ENCODE measurements at regions not wholly inside any gene's neighbourhood (a gene's known extent, or its start where the extent isn't known, plus 50 kb on each side); places are given as distances from the start of the nearest gene placed in this dataset.

DNA sequence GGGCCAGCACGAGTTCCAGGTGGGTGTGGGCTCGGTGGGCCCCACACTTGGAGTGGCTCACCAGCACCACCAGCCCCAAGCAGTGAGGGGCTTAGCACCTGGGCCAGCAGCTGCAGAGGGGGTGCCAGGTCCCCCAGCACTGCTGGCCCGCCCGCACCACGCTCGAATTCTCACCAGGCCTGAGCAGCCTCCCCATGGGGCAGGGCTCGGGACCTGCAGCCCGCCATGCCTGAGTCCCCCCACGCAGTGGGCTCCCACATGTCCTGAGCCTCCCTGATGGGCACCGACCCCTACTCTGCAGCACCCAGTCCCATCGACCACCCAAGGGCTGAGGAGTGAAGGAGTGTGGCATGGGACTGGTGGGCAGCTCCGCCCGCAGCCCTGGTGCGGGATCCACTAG lies 593.4 kb downstream of the GABRG1 start:
- Histone ChIP-seq H3K4me2 (ENCODE audit: low read length, poor library complexity, severe bottlenecking) (no peak overlapping the region), H3K79me1 (replicated peaks; ENCODE audit: low read length, poor library complexity, severe bottlenecking) (no peaks in the 10 kb centered on the region), H3K36me3 (ENCODE audit: control insufficient read depth in 1 of 2, insufficient read depth in 2 of 2, low read depth in 1 of 2, low read length in 2 of 2) (no peaks in the 10 kb centered on the region), H3K14ac (ENCODE audit: low read length in 2 of 2) (no peak overlapping the region), H3K4me1 (ENCODE audit: control insufficient read depth, insufficient read depth, low read depth, low read length) (no peaks in the 10 kb centered on the region), H3K4me3 (ENCODE audit: insufficient read depth in 1 of 2, low read depth in 1 of 2, low read length in 2 of 2) (no peak overlapping the region), H3K9ac (ENCODE audit: low read length) (no peak overlapping the region), H3K4ac (ENCODE audit: low read depth in 1 of 2, low read length in 2 of 2) (no peak overlapping the region), H2BK120ac (ENCODE audit: low read depth, low read length) (no peak overlapping the region), H2AFZ (ENCODE audit: low read depth, low read length) (no peak overlapping the region), H4K91ac (ENCODE audit: low read length) (no peak overlapping the region), H2BK15ac (ENCODE audit: low read depth, poor library complexity, severe bottlenecking) (no peak overlapping the region), H3K18ac (ENCODE audit: low read depth in 1 of 2, low read length in 2 of 2) (no peak overlapping the region), H3K9me3 (ENCODE audit: control insufficient read depth, low read length) (peaks cover 14% of the 10 kb centered on the region), H4K8ac (ENCODE audit: low read length) (no peak overlapping the region), H3K27ac (ENCODE audit: low read length, poor library complexity, severe bottlenecking) (no peak overlapping the region), H2BK5ac (ENCODE audit: low read depth, low read length, poor library complexity, severe bottlenecking) (no peak overlapping the region), H3K23ac (ENCODE audit: low read length in 2 of 2) (no peak overlapping the region), H2AK5ac (ENCODE audit: low read length, severe bottlenecking) (no peak overlapping the region), H2BK12ac (ENCODE audit: low read length in 2 of 2) (no peak overlapping the region), H3K27me3 (ENCODE audit: control insufficient read depth in 1 of 2, insufficient read depth in 1 of 2, low read length in 2 of 2) (no peaks in the 10 kb centered on the region)
- WGBS, result 89% methylated on average over 14 of the region's 14 CpGs
- no peak for DNase-seq

DNA sequence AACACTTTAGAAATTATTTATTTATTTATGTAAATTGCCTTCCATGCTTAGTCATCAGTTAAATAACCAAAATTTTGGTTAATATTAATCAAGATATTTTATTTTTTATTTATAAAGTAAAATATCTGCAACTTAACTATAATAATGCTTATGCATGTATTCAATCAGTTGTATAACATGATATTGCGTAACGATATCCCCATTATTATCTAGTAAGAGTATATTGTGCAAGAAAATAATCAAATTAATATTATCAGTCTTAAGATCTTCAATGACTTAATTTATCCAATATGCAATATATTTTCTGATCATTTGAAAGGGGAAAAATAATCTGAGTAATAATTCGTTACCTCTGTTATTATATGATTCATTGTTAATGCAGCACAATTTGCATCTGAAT lies 596.7 kb downstream of the GABRG1 start:
- no CpG with 5 or more reads among the region's 3 CpGs for WGBS

DNA sequence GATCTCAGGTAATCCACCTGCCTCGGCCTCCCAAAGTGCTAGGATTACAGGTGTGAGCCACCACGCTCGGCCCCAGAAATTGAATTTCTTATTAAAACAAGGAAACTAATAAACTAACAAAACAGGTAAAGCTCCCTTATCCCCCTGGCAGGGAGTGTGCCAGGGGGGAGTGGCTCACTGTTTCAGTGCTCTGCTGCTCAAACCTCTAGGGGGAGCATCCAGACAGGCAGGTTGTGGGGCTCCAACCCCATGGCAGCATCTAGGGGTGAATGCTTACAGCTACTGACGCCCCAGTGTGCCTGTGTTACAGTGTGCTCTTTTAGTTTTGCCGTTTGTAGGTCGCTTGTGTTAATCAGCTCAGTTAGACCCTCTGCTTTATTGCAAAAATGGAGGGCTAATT lies 605.0 kb downstream of the GABRG1 start:
- Histone ChIP-seq H3K4me2 (ENCODE audit: low read length, poor library complexity, severe bottlenecking) (no peak overlapping the region), H2AFZ (ENCODE audit: low read depth, low read length) (no peak overlapping the region), H3K36me3 (ENCODE audit: control insufficient read depth in 1 of 2, insufficient read depth in 2 of 2, low read depth in 1 of 2, low read length in 2 of 2) (no peaks in the 10 kb centered on the region), H3K27me3 (ENCODE audit: control insufficient read depth in 1 of 2, insufficient read depth in 1 of 2, low read length in 2 of 2) (no peaks in the 10 kb centered on the region), H3K4me3 (ENCODE audit: insufficient read depth in 1 of 2, low read depth in 1 of 2, low read length in 2 of 2) (no peak overlapping the region), H3K79me1 (replicated peaks; ENCODE audit: low read length, poor library complexity, severe bottlenecking) (no peaks in the 10 kb centered on the region), H3K27ac (ENCODE audit: low read length, poor library complexity, severe bottlenecking) (no peak overlapping the region), H2BK120ac (ENCODE audit: low read depth, low read length) (peak overlapping the region; percentile 34), H3K9ac (ENCODE audit: low read length) (no peak overlapping the region), H3K4me1 (ENCODE audit: control insufficient read depth, insufficient read depth, low read depth, low read length) (no peaks in the 10 kb centered on the region), H2AK5ac (ENCODE audit: low read length, severe bottlenecking) (no peak overlapping the region), H3K4ac (ENCODE audit: low read depth in 1 of 2, low read length in 2 of 2) (no peak overlapping the region), H2BK15ac (ENCODE audit: low read depth, poor library complexity, severe bottlenecking) (no peak overlapping the region), H2BK5ac (ENCODE audit: low read depth, low read length, poor library complexity, severe bottlenecking) (no peak overlapping the region), H3K14ac (ENCODE audit: low read length in 2 of 2) (no peak overlapping the region), H3K9me3 (ENCODE audit: control insufficient read depth, low read length) (no peaks in the 10 kb centered on the region), H2BK12ac (ENCODE audit: low read length in 2 of 2) (no peak overlapping the region), H3K23ac (ENCODE audit: low read length in 2 of 2) (no peak overlapping the region), H3K18ac (ENCODE audit: low read depth in 1 of 2, low read length in 2 of 2) (no peak overlapping the region), H4K91ac (ENCODE audit: low read length) (no peak overlapping the region), H4K8ac (ENCODE audit: low read length) (no peak overlapping the region)
- 75% methylated on average over 6 of the region's 6 CpGs for WGBS
- no peak for DNase-seq

More for the DNA sequence above, 596.7 kb downstream of the GABRG1 start:
- Histone ChIP-seq H3K27ac (ENCODE audit: low read length, poor library complexity, severe bottlenecking) (no peak overlapping the region), H2BK15ac (ENCODE audit: low read depth, poor library complexity, severe bottlenecking) (no peak overlapping the region), H3K18ac (ENCODE audit: low read depth in 1 of 2, low read length in 2 of 2) (no peak overlapping the region), H2AFZ (ENCODE audit: low read depth, low read length) (no peak overlapping the region), H3K4ac (ENCODE audit: low read depth in 1 of 2, low read length in 2 of 2) (no peak overlapping the region), H3K4me1 (ENCODE audit: control insufficient read depth, insufficient read depth, low read depth, low read length) (no peaks in the 10 kb centered on the region), H4K8ac (ENCODE audit: low read length) (no peak overlapping the region), H2AK5ac (ENCODE audit: low read length, severe bottlenecking) (no peak overlapping the region), H3K27me3 (ENCODE audit: control insufficient read depth in 1 of 2, insufficient read depth in 1 of 2, low read length in 2 of 2) (no peaks in the 10 kb centered on the region), H3K4me2 (ENCODE audit: low read length, poor library complexity, severe bottlenecking) (no peak overlapping the region), H4K91ac (ENCODE audit: low read length) (no peak overlapping the region), H2BK120ac (ENCODE audit: low read depth, low read length) (no peak overlapping the region), H2BK12ac (ENCODE audit: low read length in 2 of 2) (no peak overlapping the region), H3K9ac (ENCODE audit: low read length) (no peak overlapping the region), H3K36me3 (ENCODE audit: control insufficient read depth in 1 of 2, insufficient read depth in 2 of 2, low read depth in 1 of 2, low read length in 2 of 2) (no peaks in the 10 kb centered on the region), H3K23ac (ENCODE audit: low read length in 2 of 2) (no peak overlapping the region), H3K9me3 (ENCODE audit: control insufficient read depth, low read length) (peaks cover 14% of the 10 kb centered on the region), H2BK5ac (ENCODE audit: low read depth, low read length, poor library complexity, severe bottlenecking) (no peak overlapping the region), H3K79me1 (replicated peaks; ENCODE audit: low read length, poor library complexity, severe bottlenecking) (no peaks in the 10 kb centered on the region), H3K14ac (ENCODE audit: low read length in 2 of 2) (no peak overlapping the region), H3K4me3 (ENCODE audit: insufficient read depth in 1 of 2, low read depth in 1 of 2, low read length in 2 of 2) (no peak overlapping the region)
- DNase-seq, result no peak

DNA sequence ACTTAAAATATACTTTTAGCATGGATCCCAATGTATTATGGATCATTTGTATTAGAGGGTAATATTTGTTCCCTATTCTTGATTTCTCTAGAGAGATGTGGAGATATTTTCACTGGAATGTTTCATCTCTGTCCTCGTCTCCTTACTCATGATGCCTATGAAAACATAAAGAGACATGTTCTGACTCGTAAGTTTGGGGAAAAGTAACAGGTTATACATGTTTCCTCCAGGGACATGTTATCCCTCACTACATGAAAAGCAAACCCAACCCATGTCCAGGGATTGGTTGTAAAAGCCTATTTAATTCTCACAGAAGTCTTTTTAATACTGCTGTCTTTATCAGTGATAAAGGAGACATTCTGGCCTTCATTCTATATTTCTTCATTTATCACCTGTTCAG lies 621.4 kb downstream of the GABRG1 start:
- H3K4ac ChIP-seq (ENCODE audit: low read depth in 1 of 2, low read length in 2 of 2), result no peak overlapping the region
- H3K9ac ChIP-seq (ENCODE audit: low read length), result no peak overlapping the region
- H3K79me1 ChIP-seq (replicated peaks; ENCODE audit: low read length, poor library complexity, severe bottlenecking), result no peaks in the 10 kb centered on the region
- H2BK5ac ChIP-seq (ENCODE audit: low read depth, low read length, poor library complexity, severe bottlenecking), result no peak overlapping the region
- H4K91ac ChIP-seq (ENCODE audit: low read length), result no peak overlapping the region
- no peak overlapping the region for H3K4me3 ChIP-seq (ENCODE audit: insufficient read depth in 1 of 2, low read depth in 1 of 2, low read length in 2 of 2)
- H3K4me2 ChIP-seq (ENCODE audit: low read length, poor library complexity, severe bottlenecking), result no peak overlapping the region
- no peaks in the 10 kb centered on the region for H3K9me3 ChIP-seq (ENCODE audit: control insufficient read depth, low read length)
- DNase-seq, result no peak
- H2BK15ac ChIP-seq (ENCODE audit: low read depth, poor library complexity, severe bottlenecking), result no peak overlapping the region
- H3K4me1 ChIP-seq (ENCODE audit: control insufficient read depth, insufficient read depth, low read depth, low read length), result no peaks in the 10 kb centered on the region
- no peak overlapping the region for H3K27ac ChIP-seq (ENCODE audit: low read length, poor library complexity, severe bottlenecking)
- no peak overlapping the region for H3K14ac ChIP-seq (ENCODE audit: low read length in 2 of 2)
- no peak overlapping the region for H3K23ac ChIP-seq (ENCODE audit: low read length in 2 of 2)
- H3K27me3 ChIP-seq (ENCODE audit: control insufficient read depth in 1 of 2, insufficient read depth in 1 of 2, low read length in 2 of 2), result no peaks in the 10 kb centered on the region
- H4K8ac ChIP-seq (ENCODE audit: low read length), result no peak overlapping the region
- H2AFZ ChIP-seq (ENCODE audit: low read depth, low read length), result no peak overlapping the region
- no peak overlapping the region for H2BK12ac ChIP-seq (ENCODE audit: low read length in 2 of 2)
- no peak overlapping the region for H3K18ac ChIP-seq (ENCODE audit: low read depth in 1 of 2, low read length in 2 of 2)
- H2AK5ac ChIP-seq (ENCODE audit: low read length, severe bottlenecking), result no peak overlapping the region
- no peak overlapping the region for H2BK120ac ChIP-seq (ENCODE audit: low read depth, low read length)
- WGBS, result 90% methylated on average over 2 of the region's 2 CpGs
- no peaks in the 10 kb centered on the region for H3K36me3 ChIP-seq (ENCODE audit: control insufficient read depth in 1 of 2, insufficient read depth in 2 of 2, low read depth in 1 of 2, low read length in 2 of 2)

Data from mesenchymal stem cell (in vitro differentiated cells and primary cell).